Breast epithelium (tissue), 3 donors: ENCODE measurements at regions not wholly inside any gene's neighbourhood (a gene's known extent, or its start where the extent isn't known, plus 50 kb on each side); places are given as distances from the start of the nearest gene placed in this dataset.

Experiments used
- POLR2AphosphoS5 ChIP-seq, 3 donors: sonication (generic); formaldehyde crosslinking; IDR thresholded peaks; one replicate each; pipeline ENCODE4 v1.6.1; 2017; ENCODE audit warnings: antibody characterized with exemption in 3 of 3
- TF ChIP-seq, protein P1 (sequence below), 3 donors: fragments of 450-650 bp; IDR thresholded peaks; one replicate each; pipeline ENCODE4 v1.5.1; 2016 to 2017; ENCODE audit warnings: antibody characterized with exemption in 3 of 3, mild to moderate bottlenecking in 3 of 3, moderate library complexity in 3 of 3

DNA sequence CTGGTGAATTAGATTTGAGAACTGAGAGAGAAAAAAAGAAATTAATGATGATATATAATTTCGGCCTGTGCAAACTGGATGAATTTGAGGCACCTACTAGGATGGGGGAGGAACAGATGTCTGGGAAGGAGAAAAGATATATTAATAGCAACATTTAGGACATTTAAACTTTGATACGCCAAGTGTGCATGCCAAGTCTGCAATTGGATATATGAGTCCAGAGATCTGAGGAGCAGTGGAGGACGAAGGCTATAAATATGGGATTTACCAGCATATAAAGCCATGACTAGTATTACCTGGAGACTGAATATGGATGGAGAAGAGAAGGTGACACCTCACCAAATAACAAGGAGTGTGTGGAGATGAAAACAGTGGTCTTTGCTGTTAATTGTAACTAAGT is 272.6 kb upstream of the HSF2 start:
- TF ChIP-seq, protein P1, sequence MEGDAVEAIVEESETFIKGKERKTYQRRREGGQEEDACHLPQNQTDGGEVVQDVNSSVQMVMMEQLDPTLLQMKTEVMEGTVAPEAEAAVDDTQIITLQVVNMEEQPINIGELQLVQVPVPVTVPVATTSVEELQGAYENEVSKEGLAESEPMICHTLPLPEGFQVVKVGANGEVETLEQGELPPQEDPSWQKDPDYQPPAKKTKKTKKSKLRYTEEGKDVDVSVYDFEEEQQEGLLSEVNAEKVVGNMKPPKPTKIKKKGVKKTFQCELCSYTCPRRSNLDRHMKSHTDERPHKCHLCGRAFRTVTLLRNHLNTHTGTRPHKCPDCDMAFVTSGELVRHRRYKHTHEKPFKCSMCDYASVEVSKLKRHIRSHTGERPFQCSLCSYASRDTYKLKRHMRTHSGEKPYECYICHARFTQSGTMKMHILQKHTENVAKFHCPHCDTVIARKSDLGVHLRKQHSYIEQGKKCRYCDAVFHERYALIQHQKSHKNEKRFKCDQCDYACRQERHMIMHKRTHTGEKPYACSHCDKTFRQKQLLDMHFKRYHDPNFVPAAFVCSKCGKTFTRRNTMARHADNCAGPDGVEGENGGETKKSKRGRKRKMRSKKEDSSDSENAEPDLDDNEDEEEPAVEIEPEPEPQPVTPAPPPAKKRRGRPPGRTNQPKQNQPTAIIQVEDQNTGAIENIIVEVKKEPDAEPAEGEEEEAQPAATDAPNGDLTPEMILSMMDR (IDR thresholded peaks at IDR 0.05): no peak
- TF ChIP-seq POLR2AphosphoS5 (IDR thresholded peaks at IDR 0.05): no peak
